ENCODE measurements at regions not wholly inside any gene's neighbourhood (a gene's known extent, or its start where the extent isn't known, plus 50 kb on each side); places are given as distances from the start of the nearest gene placed in this dataset.

GRCh38 chr18:65288908-65289307 is 461.9 kb upstream of the CDH7 start:
- TF ChIP-seq, protein P1, sequence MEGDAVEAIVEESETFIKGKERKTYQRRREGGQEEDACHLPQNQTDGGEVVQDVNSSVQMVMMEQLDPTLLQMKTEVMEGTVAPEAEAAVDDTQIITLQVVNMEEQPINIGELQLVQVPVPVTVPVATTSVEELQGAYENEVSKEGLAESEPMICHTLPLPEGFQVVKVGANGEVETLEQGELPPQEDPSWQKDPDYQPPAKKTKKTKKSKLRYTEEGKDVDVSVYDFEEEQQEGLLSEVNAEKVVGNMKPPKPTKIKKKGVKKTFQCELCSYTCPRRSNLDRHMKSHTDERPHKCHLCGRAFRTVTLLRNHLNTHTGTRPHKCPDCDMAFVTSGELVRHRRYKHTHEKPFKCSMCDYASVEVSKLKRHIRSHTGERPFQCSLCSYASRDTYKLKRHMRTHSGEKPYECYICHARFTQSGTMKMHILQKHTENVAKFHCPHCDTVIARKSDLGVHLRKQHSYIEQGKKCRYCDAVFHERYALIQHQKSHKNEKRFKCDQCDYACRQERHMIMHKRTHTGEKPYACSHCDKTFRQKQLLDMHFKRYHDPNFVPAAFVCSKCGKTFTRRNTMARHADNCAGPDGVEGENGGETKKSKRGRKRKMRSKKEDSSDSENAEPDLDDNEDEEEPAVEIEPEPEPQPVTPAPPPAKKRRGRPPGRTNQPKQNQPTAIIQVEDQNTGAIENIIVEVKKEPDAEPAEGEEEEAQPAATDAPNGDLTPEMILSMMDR (IDR thresholded peaks at IDR 0.05) = no peak
- no peak for TF ChIP-seq POLR2A (IDR thresholded peaks at IDR 0.05)
